Type B pancreatic cell (in vitro differentiated cells): ENCODE measurements at regions not wholly inside any gene's neighbourhood (a gene's known extent, or its start where the extent isn't known, plus 50 kb on each side); places are given as distances from the start of the nearest gene placed in this dataset.

Experiments used
- DNase-seq: peaks from one replicate; pipeline ENCODE4 v3.0.0; 2021; ENCODE audit warnings: mixed read lengths; ENCODE audit not compliant: unreplicated experiment; ENCODE audit errors: extremely low spot score
- H3K27ac Mint-ChIP-seq: 2 replicates; pipeline ENCODE4 v1.8.0; 2021; ENCODE audit warnings: mild to moderate bottlenecking, mixed read lengths
- H3K27me3 Mint-ChIP-seq: 2 replicates; pipeline ENCODE4 v1.8.0; 2021; ENCODE audit warnings: mixed read lengths
- H3K36me3 Mint-ChIP-seq: 2 replicates; pipeline ENCODE4 v1.8.0; 2021; ENCODE audit warnings: mixed read lengths
- H3K4me1 Mint-ChIP-seq: one replicate; pipeline ENCODE4 v1.8.0; 2021; ENCODE audit warnings: mixed read lengths; ENCODE audit not compliant: unreplicated experiment
- H3K4me3 Mint-ChIP-seq: 2 replicates; pipeline ENCODE4 v1.8.0; 2021; ENCODE audit warnings: mild to moderate bottlenecking, mixed read lengths
- H3K9me3 Mint-ChIP-seq: 2 replicates; pipeline ENCODE4 v1.8.0; 2021; ENCODE audit warnings: mixed read lengths
- TF ChIP-seq, protein P1 (sequence below): fragments of 200-600 bp; sonication (generic); conservative IDR thresholded peaks from 2 replicates; pipeline ENCODE4 v1.5.0; 2021; ENCODE audit warnings: antibody characterized with exemption, mild to moderate bottlenecking

GRCh38 chr7:109497053-109497452 lies 927.4 kb downstream of the DNAJB9 start:
- H3K4me1 Mint-ChIP-seq = no peaks in the 10 kb centered on the region
- H3K9me3 Mint-ChIP-seq = no peaks in the 10 kb centered on the region
- H3K4me3 Mint-ChIP-seq = no peak overlapping the region
- H3K36me3 Mint-ChIP-seq = no peaks in the 10 kb centered on the region
- H3K27me3 Mint-ChIP-seq = no peaks in the 10 kb centered on the region
- no peak for DNase-seq
- TF ChIP-seq, protein P1, sequence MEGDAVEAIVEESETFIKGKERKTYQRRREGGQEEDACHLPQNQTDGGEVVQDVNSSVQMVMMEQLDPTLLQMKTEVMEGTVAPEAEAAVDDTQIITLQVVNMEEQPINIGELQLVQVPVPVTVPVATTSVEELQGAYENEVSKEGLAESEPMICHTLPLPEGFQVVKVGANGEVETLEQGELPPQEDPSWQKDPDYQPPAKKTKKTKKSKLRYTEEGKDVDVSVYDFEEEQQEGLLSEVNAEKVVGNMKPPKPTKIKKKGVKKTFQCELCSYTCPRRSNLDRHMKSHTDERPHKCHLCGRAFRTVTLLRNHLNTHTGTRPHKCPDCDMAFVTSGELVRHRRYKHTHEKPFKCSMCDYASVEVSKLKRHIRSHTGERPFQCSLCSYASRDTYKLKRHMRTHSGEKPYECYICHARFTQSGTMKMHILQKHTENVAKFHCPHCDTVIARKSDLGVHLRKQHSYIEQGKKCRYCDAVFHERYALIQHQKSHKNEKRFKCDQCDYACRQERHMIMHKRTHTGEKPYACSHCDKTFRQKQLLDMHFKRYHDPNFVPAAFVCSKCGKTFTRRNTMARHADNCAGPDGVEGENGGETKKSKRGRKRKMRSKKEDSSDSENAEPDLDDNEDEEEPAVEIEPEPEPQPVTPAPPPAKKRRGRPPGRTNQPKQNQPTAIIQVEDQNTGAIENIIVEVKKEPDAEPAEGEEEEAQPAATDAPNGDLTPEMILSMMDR = no peak
- H3K27ac Mint-ChIP-seq = no peak overlapping the region

DNA sequence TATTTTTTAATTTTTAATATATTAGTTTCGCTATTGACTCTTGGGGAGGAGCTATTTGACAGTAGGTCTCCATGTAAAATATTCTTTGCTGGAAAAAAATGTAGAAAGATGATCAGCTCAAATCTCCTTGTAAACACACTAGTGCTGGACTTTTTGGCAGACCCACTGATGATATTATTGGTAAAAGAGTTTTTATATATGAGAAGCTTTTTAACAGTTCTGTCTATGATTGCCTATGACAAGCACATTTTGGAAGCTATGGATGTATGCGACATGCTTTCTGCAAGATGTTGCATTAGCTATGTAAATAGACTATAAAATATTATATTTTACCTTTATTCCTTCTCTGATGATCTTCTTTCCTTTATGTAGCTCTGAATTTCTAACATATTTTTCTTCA lies 928.5 kb downstream of the DNAJB9 start:
- TF ChIP-seq, protein P1 = no peak
- Mint-ChIP-seq H3K4me3 (no peak overlapping the region), H3K27ac (no peak overlapping the region), H3K36me3 (no peaks in the 10 kb centered on the region), H3K4me1 (no peaks in the 10 kb centered on the region), H3K9me3 (no peaks in the 10 kb centered on the region), H3K27me3 (no peaks in the 10 kb centered on the region)
- no peak for DNase-seq

DNA sequence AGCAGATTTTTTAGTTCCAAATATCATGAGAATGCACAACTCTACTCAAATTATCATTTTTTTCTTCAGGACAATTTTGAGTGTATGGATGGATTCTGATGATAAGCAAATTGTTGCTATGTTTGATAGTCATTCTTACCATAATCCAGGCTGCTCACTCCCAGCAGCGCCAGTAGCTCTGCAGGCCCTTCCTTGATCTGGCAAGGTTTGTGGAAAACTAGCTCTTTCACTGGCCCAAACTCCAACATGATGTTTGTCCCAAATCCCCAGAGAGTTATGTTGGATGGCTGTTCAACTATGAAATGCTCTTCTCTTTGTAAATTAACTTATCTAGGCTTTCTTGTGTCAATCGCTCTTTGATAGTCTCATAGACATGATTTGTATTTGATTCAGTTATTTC lies 933.7 kb downstream of the DNAJB9 start:
- no peak overlapping the region for H3K27ac Mint-ChIP-seq
- no peak for DNase-seq
- H3K9me3 Mint-ChIP-seq = no peaks in the 10 kb centered on the region
- H3K27me3 Mint-ChIP-seq = no peaks in the 10 kb centered on the region
- TF ChIP-seq, protein P1 = no peak
- no peaks in the 10 kb centered on the region for H3K4me1 Mint-ChIP-seq
- no peaks in the 10 kb centered on the region for H3K36me3 Mint-ChIP-seq
- H3K4me3 Mint-ChIP-seq = no peak overlapping the region

GRCh38 chr7:109522585-109522984 lies 952.9 kb downstream of the DNAJB9 start:
- H3K4me3 Mint-ChIP-seq = no peak overlapping the region
- no peak for DNase-seq
- H3K27ac Mint-ChIP-seq = no peak overlapping the region
- no peaks in the 10 kb centered on the region for H3K9me3 Mint-ChIP-seq
- H3K36me3 Mint-ChIP-seq = no peaks in the 10 kb centered on the region
- H3K27me3 Mint-ChIP-seq = no peaks in the 10 kb centered on the region
- TF ChIP-seq, protein P1 = no peak
- H3K4me1 Mint-ChIP-seq = no peaks in the 10 kb centered on the region

- no peaks in the 10 kb centered on the region for H3K4me1 Mint-ChIP-seq
- no peak for DNase-seq
- no peak overlapping the region for H3K4me3 Mint-ChIP-seq
- no peaks in the 10 kb centered on the region for H3K36me3 Mint-ChIP-seq
- H3K9me3 Mint-ChIP-seq = no peaks in the 10 kb centered on the region
- no peak overlapping the region for H3K27ac Mint-ChIP-seq
- TF ChIP-seq, protein P1 = no peak
- H3K27me3 Mint-ChIP-seq = no peaks in the 10 kb centered on the region
These were observed 958.2 kb downstream of the DNAJB9 start for GRCh38 chr7:109527833-109528232.

DNA sequence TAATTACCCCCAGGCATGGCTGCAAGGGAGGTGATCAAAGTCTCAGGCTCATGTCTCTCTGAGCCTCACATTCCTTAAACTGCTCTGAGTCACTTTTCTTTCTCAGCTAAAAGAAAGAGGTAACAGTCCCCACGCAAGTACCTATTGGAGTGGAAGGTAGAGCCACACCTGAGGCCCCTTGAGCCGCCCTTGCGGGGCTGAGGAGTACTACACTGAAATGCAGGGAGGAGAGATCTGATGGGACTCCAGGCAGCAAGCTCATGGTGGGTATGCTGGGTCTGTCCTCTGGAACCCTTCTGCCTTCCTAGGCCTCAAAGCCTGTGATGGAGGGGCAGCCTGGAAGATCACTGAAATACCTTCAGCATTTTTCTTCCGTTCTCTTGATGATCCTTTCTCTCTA lies 960.0 kb downstream of the DNAJB9 start:
- Mint-ChIP-seq H3K9me3 (no peaks in the 10 kb centered on the region), H3K4me3 (no peak overlapping the region), H3K27me3 (no peaks in the 10 kb centered on the region), H3K27ac (no peak overlapping the region), H3K4me1 (no peaks in the 10 kb centered on the region), H3K36me3 (no peaks in the 10 kb centered on the region)
- no peak for DNase-seq
- TF ChIP-seq, protein P1 = no peak
